ENCODE measurements at regions not wholly inside any gene's neighbourhood (a gene's known extent, or its start where the extent isn't known, plus 50 kb on each side); places are given as distances from the start of the nearest gene placed in this dataset.

- H3K27me3 ChIP-seq = no peaks in the 10 kb centered on the region
- TF ChIP-seq POLR2A (IDR thresholded peaks at IDR 0.05) = no peak
- H3K27ac ChIP-seq = no peak overlapping the region
- intact Hi-C loops (cut with DNase I; ENCODE audit: low total_unique reads) = no loop called here
- H3K36me3 ChIP-seq (ENCODE audit: low read depth, missing control alignments) = no peaks in the 10 kb centered on the region
- H3K4me1 ChIP-seq = no peaks in the 10 kb centered on the region
- no peak overlapping the region for H3K4me3 ChIP-seq
- no peak for DNase-seq
- H3K9me3 ChIP-seq = no peaks in the 10 kb centered on the region
Observed at GRCh38 chr19:31995546-31995945, 349.9 kb upstream of the ZNF507 start.

- Histone ChIP-seq H3K9me3 (no peaks in the 10 kb centered on the region), H3K4me3 (no peak overlapping the region), H3K4me1 (no peaks in the 10 kb centered on the region), H3K27me3 (no peaks in the 10 kb centered on the region), H3K27ac (no peak overlapping the region), H3K36me3 (ENCODE audit: low read depth, missing control alignments) (no peaks in the 10 kb centered on the region)
- intact Hi-C loops (cut with DNase I; ENCODE audit: low total_unique reads) = no loop called here
- TF ChIP-seq CTCF (IDR thresholded peaks at IDR 0.05) = no peak
- TF ChIP-seq POLR2A (IDR thresholded peaks at IDR 0.05) = no peak
- WGBS, 2 donors = 86 to 95% methylated on average over 12 of the region's 12 CpGs
- DNase-seq = no peak
Observed at GRCh38 chr19:32010071-32010470, 335.3 kb upstream of the ZNF507 start.

- H3K4me1 ChIP-seq = no peaks in the 10 kb centered on the region
- no peak for TF ChIP-seq CTCF (IDR thresholded peaks at IDR 0.05)
- no peak for TF ChIP-seq POLR2A (IDR thresholded peaks at IDR 0.05)
- intact Hi-C loops (cut with DNase I; ENCODE audit: low total_unique reads) = no loop called here
- 71 to 87% methylated on average over 6 of the region's 6 CpGs for WGBS, 2 donors
- no peak overlapping the region for H3K27ac ChIP-seq
- no peak for DNase-seq
- H3K36me3 ChIP-seq (ENCODE audit: low read depth, missing control alignments) = no peaks in the 10 kb centered on the region
- no peaks in the 10 kb centered on the region for H3K9me3 ChIP-seq
- no peak overlapping the region for H3K4me3 ChIP-seq
- H3K27me3 ChIP-seq = no peaks in the 10 kb centered on the region
Observed at GRCh38 chr19:32012206-32012605, 333.2 kb upstream of the ZNF507 start.

GRCh38 chr19:32012886-32013631 is 332.4 kb upstream of the ZNF507 start:
- no peak for DNase-seq
- no peaks in the 10 kb centered on the region for H3K9me3 ChIP-seq
- intact Hi-C loops (cut with DNase I; ENCODE audit: low total_unique reads) = no loop called here
- TF ChIP-seq CTCF (IDR thresholded peaks at IDR 0.05) = no peak
- no peak overlapping the region for H3K27ac ChIP-seq
- no peaks in the 10 kb centered on the region for H3K36me3 ChIP-seq (ENCODE audit: low read depth, missing control alignments)
- H3K4me3 ChIP-seq = no peak overlapping the region
- H3K27me3 ChIP-seq = no peaks in the 10 kb centered on the region
- no peaks in the 10 kb centered on the region for H3K4me1 ChIP-seq
- 78% methylated on average over 6 of the region's 6 CpGs for WGBS, 2 donors

GRCh38 chr19:32017176-32017953 is 328.0 kb upstream of the ZNF507 start:
- DNase-seq = no peak
- Histone ChIP-seq H3K4me3 (no peak overlapping the region), H3K27ac (no peak overlapping the region), H3K9me3 (no peaks in the 10 kb centered on the region), H3K4me1 (no peaks in the 10 kb centered on the region), H3K36me3 (ENCODE audit: low read depth, missing control alignments) (no peaks in the 10 kb centered on the region), H3K27me3 (no peaks in the 10 kb centered on the region)
- intact Hi-C loops (cut with DNase I; ENCODE audit: low total_unique reads) = no loop called here
- no peak for TF ChIP-seq POLR2A (IDR thresholded peaks at IDR 0.05)
- no peak for TF ChIP-seq CTCF (IDR thresholded peaks at IDR 0.05)
- WGBS, 2 donors = 44 to 57% methylated on average over 9 of the region's 9 CpGs
